ENCODE measurements at regions not wholly inside any gene's neighbourhood (a gene's known extent, or its start where the extent isn't known, plus 50 kb on each side); places are given as distances from the start of the nearest gene placed in this dataset.

DNA sequence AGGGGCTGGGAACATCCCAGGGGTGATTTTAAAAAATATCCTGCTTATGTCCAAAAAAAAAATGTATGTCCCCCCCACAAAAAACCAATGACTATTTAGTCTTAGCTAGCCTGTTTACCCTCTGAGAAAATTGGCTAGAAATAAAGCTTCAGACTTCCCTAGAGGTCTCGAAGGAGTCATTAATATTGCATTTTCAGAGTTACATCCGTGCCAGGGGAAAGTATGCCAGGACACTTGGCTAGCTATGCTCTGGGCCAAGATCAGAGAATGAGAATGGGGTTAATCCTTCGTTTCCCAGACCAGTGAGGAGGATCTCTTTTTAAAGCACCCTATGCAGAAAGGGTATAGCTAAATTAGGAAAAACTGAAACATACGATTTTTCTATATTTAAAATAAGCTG is 183.6 kb downstream of the MC4R start:
- no peak for TF ChIP-seq POLR2A (IDR thresholded peaks at IDR 0.05)
- TF ChIP-seq, protein P1, sequence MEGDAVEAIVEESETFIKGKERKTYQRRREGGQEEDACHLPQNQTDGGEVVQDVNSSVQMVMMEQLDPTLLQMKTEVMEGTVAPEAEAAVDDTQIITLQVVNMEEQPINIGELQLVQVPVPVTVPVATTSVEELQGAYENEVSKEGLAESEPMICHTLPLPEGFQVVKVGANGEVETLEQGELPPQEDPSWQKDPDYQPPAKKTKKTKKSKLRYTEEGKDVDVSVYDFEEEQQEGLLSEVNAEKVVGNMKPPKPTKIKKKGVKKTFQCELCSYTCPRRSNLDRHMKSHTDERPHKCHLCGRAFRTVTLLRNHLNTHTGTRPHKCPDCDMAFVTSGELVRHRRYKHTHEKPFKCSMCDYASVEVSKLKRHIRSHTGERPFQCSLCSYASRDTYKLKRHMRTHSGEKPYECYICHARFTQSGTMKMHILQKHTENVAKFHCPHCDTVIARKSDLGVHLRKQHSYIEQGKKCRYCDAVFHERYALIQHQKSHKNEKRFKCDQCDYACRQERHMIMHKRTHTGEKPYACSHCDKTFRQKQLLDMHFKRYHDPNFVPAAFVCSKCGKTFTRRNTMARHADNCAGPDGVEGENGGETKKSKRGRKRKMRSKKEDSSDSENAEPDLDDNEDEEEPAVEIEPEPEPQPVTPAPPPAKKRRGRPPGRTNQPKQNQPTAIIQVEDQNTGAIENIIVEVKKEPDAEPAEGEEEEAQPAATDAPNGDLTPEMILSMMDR (IDR thresholded peaks at IDR 0.05), result no peak
